Stimulated activated memory B cell treated with anti-CD40 and anti-IgM and Interleukin-4, amounts not matched to agents 10 μg/mL and 1 μg/mL and 100 μg/mL, for 72 hours (primary cell): ENCODE measurements at regions not wholly inside any gene's neighbourhood (a gene's known extent, or its start where the extent isn't known, plus 50 kb on each side); places are given as distances from the start of the nearest gene placed in this dataset.

Experiments used
- ATAC-seq: fragments of 150-1000 bp; cut with Tn5 transposase; 2 replicates; pipeline ENCODE4 v1.10.0; 2021
- H3K27ac Mint-ChIP-seq: one replicate; pipeline ENCODE4 v1.8.0; 2022; ENCODE audit warnings: mild to moderate bottlenecking, mixed read lengths
- H3K27me3 Mint-ChIP-seq: one replicate; pipeline ENCODE4 v1.8.0; 2022; ENCODE audit warnings: mixed read lengths
- H3K36me3 Mint-ChIP-seq: one replicate; pipeline ENCODE4 v1.8.0; 2022; ENCODE audit warnings: mixed read lengths
- H3K4me1 Mint-ChIP-seq: one replicate; pipeline ENCODE4 v1.8.0; 2022; ENCODE audit warnings: mixed read lengths
- H3K4me3 Mint-ChIP-seq: one replicate; pipeline ENCODE4 v1.8.0; 2022; ENCODE audit warnings: mild to moderate bottlenecking, moderate library complexity, mixed read lengths
- H3K9me3 Mint-ChIP-seq: one replicate; pipeline ENCODE4 v1.8.0; 2022; ENCODE audit warnings: mixed read lengths

- Mint-ChIP-seq H3K27me3 (no peaks in the 10 kb centered on the region), H3K36me3 (no peaks in the 10 kb centered on the region), H3K27ac (no peak overlapping the region), H3K4me3 (no peak overlapping the region), H3K9me3 (no peaks in the 10 kb centered on the region), H3K4me1 (no peaks in the 10 kb centered on the region)
- ATAC-seq = no peak
Observed at GRCh38 chr2:189362283-189362682, 79.0 kb upstream of the WDR75 start.

- Mint-ChIP-seq H3K27ac (no peak overlapping the region), H3K4me3 (no peak overlapping the region)
Observed at GRCh38 chr2:189363559-189363958, 77.7 kb upstream of the WDR75 start.

GRCh38 chr2:189364607-189365006, 76.7 kb upstream of the WDR75 start:
- H3K36me3 Mint-ChIP-seq = no peaks in the 10 kb centered on the region

More at GRCh38 chr2:189363559-189363958, 77.7 kb upstream of the WDR75 start:
- no peaks in the 10 kb centered on the region for H3K4me1 Mint-ChIP-seq
- no peaks in the 10 kb centered on the region for H3K36me3 Mint-ChIP-seq
- H3K27me3 Mint-ChIP-seq = no peaks in the 10 kb centered on the region
- no peak for ATAC-seq
- H3K9me3 Mint-ChIP-seq = no peaks in the 10 kb centered on the region

GRCh38 chr2:189366349-189366748, 74.9 kb upstream of the WDR75 start:
- H3K36me3 Mint-ChIP-seq = no peaks in the 10 kb centered on the region

More at GRCh38 chr2:189364607-189365006, 76.7 kb upstream of the WDR75 start:
- Mint-ChIP-seq H3K9me3 (no peaks in the 10 kb centered on the region), H3K4me1 (no peaks in the 10 kb centered on the region), H3K27me3 (no peaks in the 10 kb centered on the region), H3K4me3 (no peak overlapping the region), H3K27ac (no peak overlapping the region)
- ATAC-seq = no peak

GRCh38 chr2:189367343-189367742, 73.9 kb upstream of the WDR75 start:
- no peaks in the 10 kb centered on the region for H3K36me3 Mint-ChIP-seq
- no peak overlapping the region for H3K4me3 Mint-ChIP-seq
- H3K27ac Mint-ChIP-seq = no peak overlapping the region
- H3K27me3 Mint-ChIP-seq = no peaks in the 10 kb centered on the region
- no peak for ATAC-seq
- H3K4me1 Mint-ChIP-seq = no peaks in the 10 kb centered on the region
- no peaks in the 10 kb centered on the region for H3K9me3 Mint-ChIP-seq

More at GRCh38 chr2:189366349-189366748, 74.9 kb upstream of the WDR75 start:
- Mint-ChIP-seq H3K9me3 (no peaks in the 10 kb centered on the region), H3K27ac (no peak overlapping the region), H3K4me3 (no peak overlapping the region), H3K27me3 (no peaks in the 10 kb centered on the region), H3K4me1 (no peaks in the 10 kb centered on the region)
- ATAC-seq = no peak

GRCh38 chr2:189369566-189369965, 71.7 kb upstream of the WDR75 start:
- no peak overlapping the region for H3K27ac Mint-ChIP-seq
- no peaks in the 10 kb centered on the region for H3K4me1 Mint-ChIP-seq
- H3K4me3 Mint-ChIP-seq = no peak overlapping the region
- H3K27me3 Mint-ChIP-seq = no peaks in the 10 kb centered on the region
- H3K9me3 Mint-ChIP-seq = no peaks in the 10 kb centered on the region
- H3K36me3 Mint-ChIP-seq = no peaks in the 10 kb centered on the region
- ATAC-seq = no peak

GRCh38 chr2:189370719-189371118, 70.6 kb upstream of the WDR75 start:
- H3K27ac Mint-ChIP-seq = no peak overlapping the region
- H3K4me3 Mint-ChIP-seq = no peak overlapping the region
- no peak for ATAC-seq
- no peaks in the 10 kb centered on the region for H3K36me3 Mint-ChIP-seq
- no peaks in the 10 kb centered on the region for H3K4me1 Mint-ChIP-seq
- H3K27me3 Mint-ChIP-seq = no peaks in the 10 kb centered on the region
- no peaks in the 10 kb centered on the region for H3K9me3 Mint-ChIP-seq

- no peaks in the 10 kb centered on the region for H3K27me3 Mint-ChIP-seq
- no peak overlapping the region for H3K27ac Mint-ChIP-seq
- no peaks in the 10 kb centered on the region for H3K9me3 Mint-ChIP-seq
- ATAC-seq = no peak
- no peaks in the 10 kb centered on the region for H3K36me3 Mint-ChIP-seq
- H3K4me1 Mint-ChIP-seq = no peaks in the 10 kb centered on the region
- no peak overlapping the region for H3K4me3 Mint-ChIP-seq
Observed at GRCh38 chr2:189372688-189373257, 68.5 kb upstream of the WDR75 start.

- Mint-ChIP-seq H3K9me3 (no peaks in the 10 kb centered on the region), H3K4me1 (no peaks in the 10 kb centered on the region), H3K4me3 (no peak overlapping the region), H3K27ac (no peak overlapping the region), H3K36me3 (no peaks in the 10 kb centered on the region), H3K27me3 (no peaks in the 10 kb centered on the region)
- ATAC-seq = no peak
Observed at GRCh38 chr2:189374481-189374880, 66.8 kb upstream of the WDR75 start.

GRCh38 chr2:189375842-189376241, 65.4 kb upstream of the WDR75 start:
- H3K27me3 Mint-ChIP-seq = no peaks in the 10 kb centered on the region
- no peak overlapping the region for H3K27ac Mint-ChIP-seq
- no peak for ATAC-seq
- no peaks in the 10 kb centered on the region for H3K9me3 Mint-ChIP-seq
- no peak overlapping the region for H3K4me3 Mint-ChIP-seq
- H3K4me1 Mint-ChIP-seq = no peaks in the 10 kb centered on the region
- no peaks in the 10 kb centered on the region for H3K36me3 Mint-ChIP-seq

GRCh38 chr2:189379287-189379630, 62.0 kb upstream of the WDR75 start:
- H3K4me3 Mint-ChIP-seq = no peak overlapping the region
- no peaks in the 10 kb centered on the region for H3K9me3 Mint-ChIP-seq
- no peak for ATAC-seq
- no peaks in the 10 kb centered on the region for H3K4me1 Mint-ChIP-seq
- H3K36me3 Mint-ChIP-seq = no peaks in the 10 kb centered on the region
- no peaks in the 10 kb centered on the region for H3K27me3 Mint-ChIP-seq
- H3K27ac Mint-ChIP-seq = no peak overlapping the region

- Mint-ChIP-seq H3K27me3 (no peaks in the 10 kb centered on the region), H3K9me3 (no peaks in the 10 kb centered on the region), H3K27ac (no peak overlapping the region), H3K4me3 (no peak overlapping the region), H3K4me1 (no peaks in the 10 kb centered on the region), H3K36me3 (no peaks in the 10 kb centered on the region)
- ATAC-seq = no peak
Observed at GRCh38 chr2:189379731-189380261, 61.5 kb upstream of the WDR75 start.

- Mint-ChIP-seq H3K4me1 (no peaks in the 10 kb centered on the region), H3K36me3 (no peaks in the 10 kb centered on the region), H3K9me3 (no peaks in the 10 kb centered on the region), H3K27ac (no peak overlapping the region), H3K4me3 (no peak overlapping the region), H3K27me3 (no peaks in the 10 kb centered on the region)
- no peak for ATAC-seq
Observed at GRCh38 chr2:189382668-189383067, 58.6 kb upstream of the WDR75 start.

GRCh38 chr2:189386741-189387140, 54.5 kb upstream of the WDR75 start:
- Mint-ChIP-seq H3K4me3 (no peak overlapping the region), H3K27ac (no peak overlapping the region), H3K9me3 (no peaks in the 10 kb centered on the region), H3K36me3 (no peaks in the 10 kb centered on the region), H3K27me3 (no peaks in the 10 kb centered on the region), H3K4me1 (no peaks in the 10 kb centered on the region)
- ATAC-seq = no peak

- no peak overlapping the region for H3K27ac Mint-ChIP-seq
- no peaks in the 10 kb centered on the region for H3K27me3 Mint-ChIP-seq
- H3K36me3 Mint-ChIP-seq = no peaks in the 10 kb centered on the region
- no peak overlapping the region for H3K4me3 Mint-ChIP-seq
- H3K9me3 Mint-ChIP-seq = no peaks in the 10 kb centered on the region
- no peak for ATAC-seq
- H3K4me1 Mint-ChIP-seq = no peaks in the 10 kb centered on the region
Observed at GRCh38 chr2:189391201-189391600, 50.1 kb upstream of the WDR75 start.
